HG02610 (cell line): ENCODE measurements at regions not wholly inside any gene's neighbourhood (a gene's known extent, or its start where the extent isn't known, plus 50 kb on each side); places are given as distances from the start of the nearest gene placed in this dataset.

Experiments
- ATAC-seq: cut with Tn5 transposase; IDR thresholded peaks from one replicate; pipeline ENCODE4 v1.9.1; 2021; ENCODE audit warnings: mild to moderate bottlenecking, moderate library complexity; ENCODE audit not compliant: unreplicated experiment

DNA sequence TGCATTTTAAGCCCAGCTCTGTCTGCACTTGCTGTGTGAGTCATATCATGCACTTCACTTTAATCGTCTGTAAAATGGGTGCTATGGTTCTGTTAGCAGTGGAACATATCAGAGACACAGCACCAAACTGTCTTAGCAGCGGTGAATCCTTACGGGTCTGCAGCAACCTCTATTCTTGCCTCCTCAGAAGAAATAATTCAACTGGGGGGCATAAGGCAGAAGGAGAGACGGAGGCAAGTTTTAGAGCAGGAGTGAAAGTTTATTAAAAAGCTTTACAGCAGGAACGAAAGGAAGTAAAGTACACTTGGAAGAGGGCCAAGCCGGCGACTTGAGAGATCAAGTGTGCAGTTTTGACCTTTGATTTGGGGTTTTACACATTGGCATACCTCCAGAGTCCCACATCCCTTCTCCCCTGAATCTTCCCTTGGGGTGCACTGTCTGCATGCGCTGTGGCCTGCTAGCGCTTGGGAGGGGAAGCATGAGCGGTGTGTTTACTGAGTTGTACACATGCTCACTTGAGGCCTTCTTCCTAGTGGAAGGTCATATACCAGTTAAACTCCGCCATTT lies 109.8 kb downstream of the DDX1 start:
- no peak for ATAC-seq

DNA sequence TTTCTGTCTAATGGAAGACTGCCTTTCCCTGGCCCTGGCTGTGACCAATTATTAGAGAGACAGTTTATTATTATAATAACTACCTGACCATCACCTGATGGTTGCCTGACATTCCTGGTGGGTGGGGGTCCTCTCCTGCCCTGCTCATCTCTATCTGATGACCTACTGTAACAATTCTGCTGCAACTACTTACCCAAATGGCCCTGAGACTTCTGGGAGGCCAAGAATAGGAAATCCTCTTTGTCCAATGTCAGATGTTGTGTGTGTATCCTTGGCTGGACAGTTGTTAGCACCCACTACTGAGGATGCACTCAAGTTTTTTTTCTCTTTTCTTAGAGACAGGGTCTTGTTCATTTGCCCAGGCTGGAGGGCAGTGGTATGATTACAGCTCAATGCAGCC lies 110.3 kb downstream of the DDX1 start:
- no peak for ATAC-seq

DNA sequence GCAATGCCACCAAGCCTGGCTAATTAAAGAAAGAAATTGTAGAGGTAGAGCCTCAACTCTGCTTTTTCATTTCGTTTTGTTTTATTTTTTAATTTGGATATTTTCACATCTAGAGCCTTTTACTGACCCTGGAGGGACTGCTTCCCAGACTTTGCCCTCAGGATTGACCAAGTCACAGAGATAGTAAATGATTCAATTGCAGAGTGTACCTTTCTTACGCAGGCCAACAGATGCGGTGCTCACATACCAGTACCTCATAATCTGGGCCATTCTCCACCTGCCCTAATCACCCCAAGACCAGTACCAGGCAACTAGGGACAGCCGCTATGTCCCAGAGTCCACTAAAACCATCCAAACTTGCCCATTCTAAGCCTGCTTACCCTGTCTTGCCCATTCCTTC lies 110.8 kb downstream of the DDX1 start:
- no peak for ATAC-seq

DNA sequence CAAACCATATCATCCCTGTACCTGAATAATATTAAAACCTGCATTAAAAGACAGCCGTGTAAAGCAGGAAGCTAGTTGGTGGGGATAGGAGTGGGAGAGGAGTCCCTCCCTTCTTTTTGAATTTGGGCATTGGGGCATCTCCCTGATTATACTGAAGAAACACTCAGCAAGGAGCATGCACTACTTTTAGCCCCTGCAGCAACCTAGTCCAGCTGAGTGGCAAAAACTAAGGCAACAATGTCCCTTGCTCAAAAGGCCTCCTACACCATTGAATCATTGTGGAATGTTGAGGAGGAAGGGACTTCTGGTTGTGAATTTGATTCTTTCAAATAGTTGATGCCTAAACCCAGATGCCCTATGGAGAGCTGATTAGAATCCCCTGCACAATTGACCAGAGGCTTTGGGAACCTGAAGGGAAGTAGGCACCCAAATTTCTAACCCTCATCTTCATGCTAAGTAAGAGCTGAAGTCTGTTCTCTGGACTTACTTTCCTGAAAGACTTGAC lies 111.7 kb downstream of the DDX1 start:
- no peak for ATAC-seq

DNA sequence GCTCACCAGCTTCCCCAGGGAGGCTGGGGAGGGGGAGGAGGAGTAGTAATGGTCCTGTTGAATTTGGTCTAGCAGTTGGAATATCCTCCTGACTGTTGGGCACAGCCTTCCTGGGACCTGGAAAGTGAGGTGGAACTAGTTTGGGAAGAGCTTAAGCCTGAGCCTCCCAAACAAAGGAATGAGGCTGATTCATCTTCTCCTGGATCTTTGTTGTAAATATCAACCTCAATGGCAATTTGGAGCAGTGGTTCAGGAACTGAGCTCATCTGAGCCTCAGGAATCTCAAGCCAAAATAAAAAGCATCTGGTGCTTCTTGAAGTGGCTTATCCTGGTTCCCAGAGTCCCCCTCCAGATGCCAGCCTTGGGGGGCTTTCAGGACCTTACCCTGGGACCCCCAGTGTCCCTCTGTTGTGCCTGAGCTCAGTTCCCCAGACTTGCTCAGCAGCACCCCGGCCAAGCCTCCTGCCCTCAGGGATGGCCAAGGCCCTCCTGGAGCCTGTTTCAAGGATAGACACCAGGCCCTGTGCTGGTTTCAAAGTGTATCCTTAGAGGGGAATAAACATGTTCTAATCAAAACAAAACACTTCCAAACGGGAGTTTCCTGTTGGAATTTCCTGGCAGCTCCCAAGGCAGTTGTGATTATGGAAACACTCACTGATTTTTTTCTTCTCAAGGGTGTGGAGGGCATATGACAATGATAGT lies 112.6 kb downstream of the DDX1 start:
- ATAC-seq = no peak

DNA sequence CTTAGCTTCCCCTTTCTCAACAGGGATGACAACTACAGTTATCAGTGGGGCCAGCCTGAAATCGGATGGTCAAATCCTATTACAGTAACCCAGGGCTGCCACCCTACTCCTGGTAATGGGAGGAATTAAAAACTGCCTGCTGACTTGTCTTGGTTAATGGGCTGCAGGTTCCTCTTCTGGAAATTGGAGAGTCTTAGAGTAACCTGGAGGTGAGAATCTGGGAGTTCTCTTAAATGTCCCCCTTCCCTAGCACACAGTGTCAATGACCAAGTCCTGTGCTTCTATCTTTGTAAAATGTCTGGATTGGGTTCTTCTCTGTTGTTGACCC lies 113.1 kb downstream of the DDX1 start:
- no peak for ATAC-seq

DNA sequence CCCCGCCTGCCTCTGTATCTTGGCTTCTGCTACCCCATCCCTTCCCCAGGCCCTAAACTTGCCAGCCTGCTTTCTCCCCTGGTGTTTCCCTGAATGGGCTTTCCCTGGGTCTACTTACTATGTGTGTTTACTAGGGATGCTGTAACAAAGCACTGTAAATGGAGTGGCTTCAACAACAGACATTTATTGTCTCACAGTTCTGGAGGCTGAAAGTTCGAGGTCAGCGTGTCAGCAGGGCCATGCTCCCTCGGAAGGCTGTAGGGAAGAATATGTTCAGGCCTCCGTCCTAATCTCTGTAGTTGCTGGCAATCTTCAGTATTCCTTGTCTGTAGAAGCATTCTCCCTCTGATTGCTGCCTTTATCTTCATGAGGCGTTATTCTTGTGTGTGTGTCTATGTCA lies 113.6 kb downstream of the DDX1 start:
- ATAC-seq = no peak

DNA sequence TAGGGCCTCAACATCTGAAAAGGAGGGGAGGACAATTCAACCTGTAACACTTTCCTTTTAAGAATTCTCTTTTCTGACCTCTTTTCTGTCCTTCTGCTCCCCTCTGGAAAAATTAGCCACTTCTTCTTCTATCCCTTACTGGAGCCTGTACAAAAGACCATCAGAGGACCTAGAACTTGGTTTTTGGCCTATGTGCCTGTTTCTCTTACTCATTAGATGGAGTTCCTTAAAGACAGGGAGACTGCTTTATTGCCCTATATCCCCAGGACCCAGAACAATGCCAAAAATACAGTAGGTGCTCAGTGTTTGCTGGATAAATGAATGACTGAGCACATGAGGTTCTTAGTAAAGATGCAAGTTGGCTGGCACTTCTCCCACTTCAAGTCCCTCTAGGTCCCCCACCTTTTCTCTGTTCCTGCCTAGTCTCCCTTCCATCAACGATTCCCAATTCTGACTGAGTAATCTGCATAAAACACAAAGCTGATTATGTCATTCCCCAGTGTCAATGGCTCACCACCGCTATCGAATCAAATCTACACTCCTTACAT lies 114.2 kb downstream of the DDX1 start:
- ATAC-seq = no peak

DNA sequence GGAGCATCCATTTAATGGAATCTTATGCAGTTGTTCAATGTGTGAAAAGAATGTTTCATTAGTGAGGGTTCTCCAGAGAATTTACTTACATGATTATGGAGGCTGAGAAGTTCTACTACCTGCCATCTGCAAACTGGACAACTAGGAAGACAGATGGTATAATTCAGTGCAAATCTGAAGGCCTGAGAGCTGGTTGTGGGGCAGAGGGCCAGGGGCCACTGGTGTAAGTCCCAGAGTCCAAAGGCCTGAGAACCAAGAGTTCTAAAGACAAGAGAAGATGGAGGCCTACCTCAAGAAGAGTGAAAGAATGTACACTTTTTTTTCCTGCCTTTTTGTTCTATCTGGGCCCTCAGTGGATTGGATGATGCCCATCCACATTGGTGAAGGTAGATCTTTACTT lies 114.8 kb downstream of the DDX1 start:
- ATAC-seq = no peak

DNA sequence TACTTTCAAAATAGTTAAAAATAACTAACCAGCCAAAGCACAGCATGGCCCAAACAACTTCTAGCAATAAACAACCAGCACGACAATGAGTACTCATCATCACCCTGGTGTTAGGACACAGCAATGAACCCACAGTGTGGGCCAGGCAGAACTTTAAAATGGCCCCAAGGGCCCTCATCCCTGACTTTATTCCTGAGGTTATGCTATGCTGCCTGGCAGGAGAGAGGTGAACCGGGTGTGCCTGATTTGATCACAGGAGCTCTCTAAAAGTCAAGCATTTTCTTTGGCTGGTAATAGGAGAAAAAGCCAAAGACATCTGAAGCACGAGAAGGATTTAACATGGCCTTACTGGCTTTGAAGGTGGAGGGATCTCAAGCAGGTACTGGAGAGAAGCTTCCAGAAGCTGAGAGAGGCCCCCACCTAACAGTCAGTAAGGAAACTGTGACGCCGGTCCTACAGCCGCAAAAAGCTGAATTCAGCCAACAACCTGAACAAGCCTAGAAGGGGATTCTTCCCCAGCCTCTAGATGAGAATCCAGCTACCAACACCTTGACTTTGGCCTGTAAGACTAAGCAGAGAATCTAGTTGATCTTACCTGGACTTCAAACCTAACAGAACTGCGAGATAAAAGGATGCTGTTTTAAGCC lies 115.4 kb downstream of the DDX1 start:
- ATAC-seq = no peak

DNA sequence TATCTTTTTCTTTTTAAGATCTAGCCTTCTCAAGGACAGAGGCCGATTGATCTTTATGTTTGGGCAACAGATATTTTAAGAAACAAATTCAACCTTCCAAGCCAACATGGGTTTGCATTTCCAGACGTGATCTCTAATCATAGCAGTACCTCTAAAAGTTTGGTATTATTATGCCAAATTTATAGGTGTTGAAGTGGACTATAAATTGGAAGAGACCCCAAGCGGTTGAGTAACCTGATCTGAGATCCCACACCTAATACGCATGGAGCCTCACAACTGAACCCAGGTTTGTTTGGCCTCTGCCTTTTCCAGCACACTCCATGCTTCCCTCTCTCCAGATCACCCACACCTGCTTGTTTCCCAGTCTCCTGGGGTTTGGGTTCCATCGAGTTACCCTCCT lies 116.5 kb downstream of the DDX1 start:
- no peak for ATAC-seq

DNA sequence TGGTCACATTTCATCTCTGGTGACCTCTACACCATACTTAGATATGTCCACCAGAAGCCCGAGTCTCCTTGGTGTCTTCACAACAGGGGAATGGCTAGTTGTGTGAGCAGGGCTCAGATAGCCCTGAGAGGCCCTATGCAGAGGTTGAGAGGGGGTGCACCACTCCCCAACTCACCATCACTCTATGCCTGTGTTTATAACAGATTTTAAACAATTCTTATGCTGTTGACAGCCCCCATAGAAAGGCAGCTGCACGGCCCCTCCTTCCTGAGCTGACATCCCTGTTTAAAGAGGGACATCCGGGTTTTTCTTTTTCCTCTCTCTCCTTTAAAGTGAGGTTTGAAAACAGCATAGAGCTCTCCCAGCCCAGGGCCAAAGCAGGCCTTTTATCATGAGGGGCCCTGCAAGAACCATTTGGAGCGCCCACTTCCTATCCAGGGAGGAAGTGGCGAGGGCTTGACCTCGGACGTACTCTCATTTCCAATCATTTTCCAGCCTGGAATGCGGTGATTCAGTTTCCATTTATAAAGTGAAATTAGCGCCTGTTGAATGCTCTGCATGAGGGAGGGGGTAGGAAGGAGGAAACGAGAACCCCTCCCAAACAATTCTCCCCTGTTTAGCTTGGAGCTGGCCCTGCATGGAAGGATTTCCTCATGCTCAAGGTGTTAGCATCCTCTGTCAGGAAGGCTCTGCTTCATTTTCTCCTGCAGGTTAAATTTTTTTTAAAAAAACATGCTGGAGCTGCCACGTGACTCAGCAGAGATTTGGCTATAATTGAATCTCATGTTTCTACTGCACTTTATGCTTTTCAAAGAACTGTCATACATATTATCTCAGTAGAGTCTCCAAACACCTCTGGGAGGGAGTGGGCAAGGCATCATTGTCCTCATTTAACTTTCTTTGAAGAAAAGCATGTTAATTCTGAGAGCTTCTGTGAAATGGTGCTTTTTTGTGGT lies 117.5 kb downstream of the DDX1 start:
- no peak for ATAC-seq

DNA sequence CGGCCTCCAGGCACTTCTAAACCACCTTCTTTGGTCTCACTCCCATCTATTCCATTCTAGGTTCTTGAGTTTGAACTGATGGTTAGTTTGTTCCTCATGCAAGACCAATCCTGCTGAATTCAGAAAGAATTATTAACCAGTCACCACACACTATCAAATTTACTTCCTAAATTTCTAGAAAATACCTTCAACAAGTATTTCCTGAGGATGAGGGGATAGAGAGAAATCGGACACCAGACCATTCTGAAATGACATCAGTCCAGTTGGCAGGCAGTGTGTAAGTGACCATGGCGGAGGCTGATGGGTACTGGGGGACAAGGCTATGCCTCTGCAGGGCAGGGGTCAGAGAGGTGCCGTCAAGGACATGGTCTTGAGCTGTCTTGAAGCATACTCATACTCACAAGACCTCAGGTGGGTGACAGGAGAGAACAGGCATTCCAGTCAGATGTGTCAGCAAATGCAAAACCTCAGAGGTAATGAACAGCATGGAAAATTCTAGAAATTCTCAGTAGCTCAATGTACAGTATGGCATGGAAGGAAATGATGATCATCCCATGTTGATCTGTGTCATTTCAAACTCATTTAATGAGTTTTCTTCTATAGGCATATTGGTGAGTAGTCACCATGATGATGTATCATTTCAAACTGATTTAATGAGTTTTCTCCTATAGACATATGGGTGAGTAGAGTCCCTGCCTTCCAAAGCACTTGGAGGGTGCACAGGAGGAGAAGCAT lies 119.6 kb downstream of the DDX1 start:
- no peak for ATAC-seq

DNA sequence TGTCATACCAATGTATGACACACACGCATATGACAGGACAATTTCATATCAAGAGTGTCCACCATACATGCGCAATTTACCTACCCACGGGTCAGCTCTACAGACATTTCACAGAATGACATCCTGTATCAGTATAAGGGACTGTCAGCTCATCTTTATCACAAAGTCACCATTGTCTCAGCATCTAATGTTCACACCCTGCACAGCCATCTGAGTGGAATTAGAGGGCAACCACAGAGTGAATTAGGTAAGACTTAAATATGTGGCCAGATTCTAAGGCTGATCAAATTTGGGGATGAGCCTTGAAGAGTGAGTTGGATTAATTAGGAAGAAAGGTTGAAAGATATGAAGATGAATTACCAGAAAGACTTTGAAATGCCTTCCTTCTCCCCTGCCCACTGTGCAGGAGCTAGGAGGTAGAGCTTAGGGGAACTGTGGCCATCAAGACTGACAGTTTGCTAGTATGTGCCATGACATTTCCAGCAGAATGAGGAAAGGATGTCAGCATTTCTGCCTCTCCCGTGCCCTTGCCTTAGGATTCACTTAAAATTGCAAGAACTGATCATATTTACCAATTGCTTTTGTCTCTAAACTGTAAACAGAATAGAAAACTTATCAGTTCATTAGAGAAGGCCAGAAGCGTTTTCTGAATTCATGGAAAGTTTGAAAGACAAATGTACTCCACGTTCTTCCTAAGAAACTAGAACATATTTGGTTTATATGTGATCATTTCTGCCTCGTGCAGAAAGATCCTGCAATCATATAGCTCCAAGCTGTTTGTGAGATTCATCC lies 121.1 kb downstream of the DDX1 start:
- ATAC-seq = no peak

DNA sequence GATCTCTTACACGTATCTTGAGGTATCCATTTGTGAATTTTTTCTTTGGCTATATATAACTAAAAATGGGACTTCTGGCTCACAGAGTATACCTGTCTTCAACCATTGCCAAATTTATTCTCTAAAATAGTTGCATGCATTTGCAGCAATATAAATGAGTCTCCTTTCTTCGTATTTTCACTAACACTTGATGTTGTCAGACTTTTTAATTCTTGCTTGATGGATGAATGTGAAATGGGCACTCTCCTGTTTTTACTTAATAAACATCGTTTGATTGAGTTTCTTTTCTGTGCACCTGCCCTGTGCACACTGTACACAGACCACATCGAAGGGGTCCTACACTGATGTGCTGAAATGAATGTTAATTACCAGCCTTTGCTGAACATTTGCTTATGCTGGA lies 121.8 kb downstream of the DDX1 start:
- ATAC-seq = no peak

DNA sequence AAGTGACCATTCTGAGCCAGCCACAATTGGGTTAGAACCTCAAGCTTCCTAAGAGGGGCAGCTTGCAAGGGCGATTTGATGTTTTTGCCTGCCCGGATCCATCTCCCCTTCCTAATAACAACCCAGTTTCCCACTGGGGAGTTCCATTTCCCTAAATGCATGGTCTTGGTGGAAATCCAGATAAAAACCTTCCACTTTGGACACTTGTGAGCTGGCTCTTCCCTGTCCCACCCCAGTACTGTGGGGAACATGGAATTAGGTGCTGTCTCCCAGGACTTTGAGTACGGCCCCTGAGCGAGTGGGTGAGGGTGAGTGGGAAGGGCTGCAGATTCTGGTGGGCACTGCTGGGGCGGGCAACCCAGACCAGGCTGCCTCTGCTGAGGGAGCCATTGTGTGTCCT lies 122.3 kb downstream of the DDX1 start:
- no peak for ATAC-seq

DNA sequence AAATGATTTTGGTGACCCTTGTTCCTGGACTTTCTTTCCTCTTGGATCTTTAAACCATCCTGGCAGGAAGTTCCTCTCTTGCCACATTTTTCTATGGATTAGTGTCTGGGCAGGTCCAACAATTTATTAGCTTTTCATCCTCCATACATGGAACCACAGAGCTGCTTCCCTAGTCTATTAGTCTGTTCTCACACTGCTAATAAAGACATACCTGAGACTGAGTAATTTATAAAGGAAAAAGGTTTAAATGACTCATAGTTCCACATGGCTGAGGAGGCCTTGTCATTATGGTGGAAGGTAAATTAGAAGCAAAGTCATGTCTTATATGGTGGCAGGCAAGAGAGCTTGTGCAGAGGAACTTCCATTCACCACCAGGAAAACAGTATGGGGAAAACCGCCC lies 122.9 kb downstream of the DDX1 start:
- ATAC-seq = no peak

DNA sequence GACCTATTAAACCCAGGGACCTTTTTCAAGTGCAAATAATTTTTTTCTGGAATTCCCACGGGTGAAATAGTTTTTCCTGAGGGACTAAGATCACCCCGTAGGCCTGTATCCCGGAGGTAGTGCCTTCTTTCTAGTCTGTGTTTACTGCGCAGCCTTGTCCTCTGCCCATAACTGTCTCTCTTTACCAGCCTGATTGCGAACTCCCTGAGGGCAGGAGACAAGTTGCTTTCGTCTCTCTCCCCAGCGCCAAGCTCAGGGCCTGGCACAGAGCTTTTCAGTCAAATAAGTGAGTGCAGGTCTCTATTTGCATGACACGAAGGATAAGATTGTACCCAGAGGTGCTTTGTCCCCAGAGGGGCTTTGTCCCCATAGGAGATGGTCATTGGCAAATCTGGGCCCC lies 123.9 kb downstream of the DDX1 start:
- ATAC-seq = no peak

DNA sequence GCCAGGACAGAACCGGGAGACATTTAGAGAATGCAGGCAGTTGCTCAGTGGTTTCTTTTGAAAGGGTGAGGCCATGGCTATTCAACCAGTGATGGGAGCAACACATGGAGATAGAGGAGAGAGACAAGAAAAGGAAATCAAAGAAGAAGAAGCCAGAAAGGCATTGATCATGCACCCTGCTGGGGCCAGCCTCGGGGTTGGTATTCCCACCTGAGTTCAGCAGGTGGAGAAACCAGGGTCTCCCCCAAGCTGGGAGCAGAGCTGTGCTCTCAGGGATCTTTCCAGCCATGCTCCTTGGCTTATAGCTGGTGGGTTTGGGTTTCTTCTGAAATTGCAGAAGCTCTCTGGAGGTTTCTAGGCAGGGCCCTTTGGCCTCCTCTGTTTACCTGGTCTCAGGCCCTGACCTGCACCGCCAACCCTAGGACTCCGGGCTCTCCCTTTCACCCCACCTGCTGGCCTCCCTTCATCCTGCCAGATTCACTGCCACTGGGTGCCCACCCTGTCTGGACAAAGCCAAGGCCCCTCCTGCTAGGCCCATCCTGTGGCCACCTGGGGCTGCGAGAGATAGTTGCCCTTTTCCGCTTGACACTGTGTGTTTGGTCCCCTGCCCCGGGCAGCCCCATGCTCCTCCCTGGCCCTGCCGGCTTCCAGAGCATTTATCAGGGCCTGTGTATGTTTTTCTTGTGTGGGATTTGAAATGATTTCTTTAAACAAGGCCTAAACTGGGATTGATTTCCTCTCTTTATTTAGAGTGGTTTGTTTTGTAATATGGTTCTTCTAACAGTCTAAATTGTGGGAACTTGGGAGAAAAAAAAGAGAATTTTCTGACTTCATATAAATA lies 126.7 kb downstream of the DDX1 start:
- no peak for ATAC-seq
